ENCODE measurements at regions not wholly inside any gene's neighbourhood (a gene's known extent, or its start where the extent isn't known, plus 50 kb on each side); places are given as distances from the start of the nearest gene placed in this dataset.

GRCh38 chr14:95796788-95797187, 79.8 kb upstream of the TUNAR start:
- TF ChIP-seq TAF1 (conservative IDR thresholded peaks at IDR 0.05) (no peak), YY1 (IDR thresholded peaks at IDR 0.05) (no peak), CTCF (IDR thresholded peaks at IDR 0.05; ENCODE audit: low read depth, low read length, missing input control) (no peak), ZBTB33 (IDR thresholded peaks at IDR 0.05) (no peak), NR2F2 (IDR thresholded peaks at IDR 0.05) (no peak), EGR1 (IDR thresholded peaks at IDR 0.05; ENCODE audit: low read depth in 2 of 2) (no peak), HNF4A (conservative IDR thresholded peaks at IDR 0.05) (no peak)

All from liver (tissue), 3 donors.